NCI-H748 treated with DMSO at 0.1 percent for 48 hours (cell line): ENCODE measurements at regions not wholly inside any gene's neighbourhood (a gene's known extent, or its start where the extent isn't known, plus 50 kb on each side); places are given as distances from the start of the nearest gene placed in this dataset.
"Not testable (repeated sequence)": the region's sequence is repeated elsewhere in the genome, so short reads cannot be mapped to it uniquely, and the experiment has no call there.

Source experiments
- DNase-seq: peaks from one replicate; lab custom pipeline; 2025; lab: John Stamatoyannopoulos, UW

GRCh38 chr2:55772109-55772980, 78.7 kb upstream of the PNPT1 start:
- DNase-seq, result no peak

- peak; percentile 15 for DNase-seq
Observed at GRCh38 chr2:55771612-55772011, 78.0 kb upstream of the PNPT1 start.

GRCh38 chr2:55768991-55769390, 75.3 kb upstream of the PNPT1 start:
- no peak for DNase-seq

- no peak for DNase-seq
Observed at GRCh38 chr2:55766947-55767346, 73.3 kb upstream of the PNPT1 start.

GRCh38 chr2:55765708-55766107, 72.1 kb upstream of the PNPT1 start:
- not testable (repeated sequence) for DNase-seq

GRCh38 chr2:55763721-55764120, 70.1 kb upstream of the PNPT1 start:
- no peak for DNase-seq

GRCh38 chr2:55761526-55761925, 67.9 kb upstream of the PNPT1 start:
- DNase-seq, result no peak

- DNase-seq, result no peak
Observed at GRCh38 chr2:55761024-55761423, 67.4 kb upstream of the PNPT1 start.

- no peak for DNase-seq
Observed at GRCh38 chr2:55760125-55760524, 66.5 kb upstream of the PNPT1 start.

GRCh38 chr2:55759271-55759921, 65.8 kb upstream of the PNPT1 start:
- DNase-seq, result no peak

GRCh38 chr2:55751966-55752365, 58.3 kb upstream of the PNPT1 start:
- no peak for DNase-seq

GRCh38 chr2:55743583-55743982, 49.9 kb upstream of the PNPT1 start:
- no peak for DNase-seq
